ENCODE measurements at regions not wholly inside any gene's neighbourhood (a gene's known extent, or its start where the extent isn't known, plus 50 kb on each side); places are given as distances from the start of the nearest gene placed in this dataset.
"Not testable (repeated sequence)": the region's sequence is repeated elsewhere in the genome, so short reads cannot be mapped to it uniquely, and the experiment has no call there.

DNA sequence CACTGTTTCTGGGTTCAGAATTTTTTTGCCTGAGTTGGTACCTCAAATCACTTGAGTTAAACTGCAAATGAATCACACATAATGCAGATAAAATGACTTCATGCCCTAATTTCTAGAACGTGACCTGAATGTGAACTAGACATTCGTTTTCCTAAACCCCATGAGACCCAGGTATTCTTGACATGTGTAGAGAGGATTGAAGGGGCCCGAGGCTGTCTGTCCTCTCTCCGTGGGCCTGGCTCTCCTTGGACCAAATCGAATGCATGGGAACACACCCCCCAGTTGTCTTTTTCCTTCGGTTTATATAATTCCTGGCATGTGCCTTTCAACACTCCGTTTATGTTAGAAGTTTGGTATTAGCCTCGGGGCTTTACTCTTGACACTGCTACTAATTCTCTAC, 262.4 kb upstream of the PLGLB2 start:
- Mint-ChIP-seq H3K4me1 (peaks cover 14% of the 10 kb centered on the region), H3K36me3 (peaks cover 28% of the 10 kb centered on the region)
- not testable (repeated sequence) for H3K27ac Mint-ChIP-seq; ATAC-seq; DNase-seq (ENCODE audit: low spot score in 2 of 2); H3K9me3 Mint-ChIP-seq; H3K4me3 Mint-ChIP-seq

DNA sequence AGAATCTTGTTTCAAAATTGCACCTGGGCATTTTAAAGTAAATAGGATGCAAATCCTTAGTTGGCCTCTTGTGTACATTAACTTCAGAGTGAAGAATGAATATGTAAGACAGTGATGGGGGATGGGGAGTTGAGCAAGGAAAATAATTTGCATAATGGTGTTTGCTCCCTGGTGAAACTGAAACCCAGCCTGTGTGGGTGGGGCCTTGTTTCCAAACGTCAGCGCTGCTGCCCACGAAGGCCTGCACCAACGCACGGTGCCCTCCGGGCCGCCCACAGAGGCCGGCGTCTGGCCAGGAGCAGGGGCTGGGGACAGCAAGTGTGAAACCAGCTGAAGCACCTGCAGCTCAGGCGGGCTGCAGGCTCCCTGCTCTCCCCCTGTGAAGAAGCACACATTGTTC, 262.0 kb upstream of the PLGLB2 start:
- peak; percentile 82 for ATAC-seq
- H3K27ac Mint-ChIP-seq: peak overlapping the region; percentile 76

DNA sequence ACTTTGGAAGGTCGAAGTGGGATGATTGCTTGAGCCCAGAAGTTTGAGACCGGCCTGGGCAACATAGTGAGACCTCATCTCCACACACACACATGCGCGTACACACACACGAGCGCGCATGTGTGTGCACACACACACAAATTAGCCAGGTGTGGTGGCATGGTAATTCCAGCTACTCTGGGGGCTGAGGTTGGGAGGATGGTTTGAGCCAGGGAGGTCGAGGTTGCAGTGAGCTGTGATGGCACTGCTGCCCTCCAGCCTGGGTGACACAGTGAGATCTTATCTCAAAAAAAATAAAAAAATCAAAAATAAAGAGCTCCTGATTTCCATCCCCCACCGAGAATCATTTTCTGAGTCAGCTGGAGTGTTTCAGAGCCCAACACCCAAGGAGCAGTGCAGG, 261.5 kb upstream of the PLGLB2 start:
- not testable (repeated sequence) for DNase-seq (ENCODE audit: low spot score in 2 of 2); H3K9me3 Mint-ChIP-seq
- ATAC-seq: peak; percentile 65
- Mint-ChIP-seq H3K4me1 (peaks cover 13% of the 10 kb centered on the region), H3K36me3 (peaks cover 21% of the 10 kb centered on the region), H3K27ac (peak overlapping the region; percentile 76), H3K4me3 (peak overlapping the region; percentile 37)

More for the DNA sequence above, 262.0 kb upstream of the PLGLB2 start:
- peak overlapping the region; percentile 37 for H3K4me3 Mint-ChIP-seq
- H3K9me3 Mint-ChIP-seq; DNase-seq (ENCODE audit: low spot score in 2 of 2): not testable (repeated sequence)
- H3K36me3 Mint-ChIP-seq: peaks cover 24% of the 10 kb centered on the region
- peaks cover 13% of the 10 kb centered on the region for H3K4me1 Mint-ChIP-seq

GRCh38 chr2:87488021-87488420, 259.9 kb upstream of the PLGLB2 start:
- not testable (repeated sequence) for H3K9me3 Mint-ChIP-seq, H3K27ac Mint-ChIP-seq, H3K4me3 Mint-ChIP-seq, H3K36me3 Mint-ChIP-seq, ATAC-seq, H3K4me1 Mint-ChIP-seq
- peak in 1 of 2 donors; percentile 35 for DNase-seq (ENCODE audit: low spot score in 2 of 2)

DNA sequence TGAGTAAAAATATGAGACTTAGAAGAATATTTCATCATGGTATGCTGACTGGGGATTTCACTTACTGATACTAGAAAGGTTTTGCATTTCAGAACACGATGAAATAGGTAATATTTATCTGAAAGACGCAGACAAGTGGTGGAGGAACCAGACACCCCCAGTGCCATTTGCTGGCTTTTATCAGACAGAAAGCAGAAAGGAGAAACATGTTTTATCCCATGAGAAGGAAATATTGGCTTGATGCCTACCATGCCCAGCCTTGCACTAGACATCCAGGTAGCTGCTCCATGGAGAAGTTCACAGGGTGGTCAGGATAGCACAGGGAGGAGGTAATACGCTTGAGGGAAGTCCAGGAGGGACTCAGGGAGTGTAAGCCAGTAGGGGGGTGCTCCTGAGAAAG, 258.9 kb upstream of the PLGLB2 start:
- peak overlapping the region; percentile 45 for H3K27ac Mint-ChIP-seq
- not testable (repeated sequence) for H3K4me1 Mint-ChIP-seq, H3K36me3 Mint-ChIP-seq, H3K9me3 Mint-ChIP-seq, H3K4me3 Mint-ChIP-seq, ATAC-seq
- peak in 1 of 2 donors; percentile 47 for DNase-seq (ENCODE audit: low spot score in 2 of 2)

- not testable (repeated sequence) for H3K36me3 Mint-ChIP-seq; H3K4me1 Mint-ChIP-seq; H3K9me3 Mint-ChIP-seq; DNase-seq (ENCODE audit: low spot score in 2 of 2); H3K4me3 Mint-ChIP-seq; ATAC-seq; H3K27ac Mint-ChIP-seq
Observed at GRCh38 chr2:87494846-87495245, 253.0 kb upstream of the PLGLB2 start.

DNA sequence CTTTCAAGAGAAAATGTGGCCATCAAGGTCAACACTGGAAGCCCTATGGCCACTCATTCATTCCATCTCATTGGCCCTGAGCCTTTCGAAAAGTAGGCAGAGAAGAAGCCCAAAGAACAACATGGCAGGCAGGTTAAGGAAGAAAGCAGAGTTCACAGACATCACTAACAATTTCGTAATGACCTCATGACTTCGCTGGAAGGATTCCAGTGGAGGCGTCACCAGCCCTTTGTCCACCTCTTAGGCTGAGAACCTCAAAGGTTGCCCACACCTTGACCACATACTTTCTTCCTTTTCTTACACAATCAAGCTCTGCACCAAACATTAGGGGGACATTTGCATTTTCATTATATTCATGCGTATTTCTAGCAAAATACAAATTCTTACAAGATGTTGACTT, 252.4 kb upstream of the PLGLB2 start:
- not testable (repeated sequence) for ATAC-seq, H3K9me3 Mint-ChIP-seq, H3K4me3 Mint-ChIP-seq, H3K36me3 Mint-ChIP-seq, H3K27ac Mint-ChIP-seq
- peak in 1 of 2 donors; percentile 42 for DNase-seq (ENCODE audit: low spot score in 2 of 2)
- peaks cover 16% of the 10 kb centered on the region for H3K4me1 Mint-ChIP-seq

- H3K36me3 Mint-ChIP-seq, H3K9me3 Mint-ChIP-seq, H3K27ac Mint-ChIP-seq, H3K4me3 Mint-ChIP-seq: not testable (repeated sequence)
- DNase-seq (ENCODE audit: low spot score in 2 of 2) (peak in 1 of 2 donors; percentile 46), ATAC-seq (peak; percentile 83)
- H3K4me1 Mint-ChIP-seq: peaks cover 18% of the 10 kb centered on the region
Observed at GRCh38 chr2:87496036-87497006, 251.6 kb upstream of the PLGLB2 start.

DNA sequence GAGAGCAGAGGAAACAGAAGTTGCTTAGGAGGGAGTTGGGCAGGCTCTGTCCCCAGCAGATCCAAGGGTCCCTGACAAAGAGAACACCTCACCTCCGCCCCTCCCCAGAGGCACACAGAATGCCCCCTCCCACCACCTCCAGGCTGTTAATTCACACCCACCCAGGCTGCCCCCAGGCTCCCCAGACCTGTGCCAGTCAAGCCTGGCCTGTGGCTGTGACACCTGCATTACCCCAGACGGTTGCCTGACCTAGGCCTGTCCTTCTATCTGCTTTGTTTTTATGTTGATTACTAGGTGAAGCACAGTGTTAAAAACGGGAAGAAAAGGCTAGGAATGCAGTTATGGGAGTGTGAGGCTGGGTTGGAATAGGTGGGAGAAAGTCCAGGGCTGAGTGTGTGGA, 250.8 kb upstream of the PLGLB2 start:
- peak in 1 of 2 donors; percentile 13 for DNase-seq (ENCODE audit: low spot score in 2 of 2)
- H3K4me3 Mint-ChIP-seq, H3K27ac Mint-ChIP-seq, H3K9me3 Mint-ChIP-seq, H3K36me3 Mint-ChIP-seq, ATAC-seq: not testable (repeated sequence)
- H3K4me1 Mint-ChIP-seq: peaks cover 18% of the 10 kb centered on the region

DNA sequence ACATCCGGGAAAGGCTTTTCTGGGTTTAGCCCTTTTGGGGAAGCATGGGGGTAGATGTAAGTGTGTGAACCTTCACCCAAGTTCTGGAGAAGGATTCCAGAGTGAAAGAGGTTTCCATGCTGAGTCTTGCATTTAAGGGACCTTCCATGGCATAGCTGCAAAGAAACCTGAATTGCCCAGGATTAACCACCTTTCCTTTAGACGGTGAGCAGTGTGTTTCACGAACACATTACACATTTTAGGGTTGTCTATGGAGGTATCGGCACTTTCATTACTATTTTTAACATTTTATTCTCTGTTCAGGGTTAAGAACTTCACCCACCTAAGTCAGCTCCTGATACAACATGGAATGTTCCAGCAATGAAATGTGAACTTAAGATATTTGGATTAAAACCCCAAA, 250.2 kb upstream of the PLGLB2 start:
- ATAC-seq; DNase-seq (ENCODE audit: low spot score in 2 of 2); H3K36me3 Mint-ChIP-seq; H3K4me3 Mint-ChIP-seq; H3K27ac Mint-ChIP-seq; H3K9me3 Mint-ChIP-seq: not testable (repeated sequence)
- H3K4me1 Mint-ChIP-seq: peaks cover 18% of the 10 kb centered on the region

DNA sequence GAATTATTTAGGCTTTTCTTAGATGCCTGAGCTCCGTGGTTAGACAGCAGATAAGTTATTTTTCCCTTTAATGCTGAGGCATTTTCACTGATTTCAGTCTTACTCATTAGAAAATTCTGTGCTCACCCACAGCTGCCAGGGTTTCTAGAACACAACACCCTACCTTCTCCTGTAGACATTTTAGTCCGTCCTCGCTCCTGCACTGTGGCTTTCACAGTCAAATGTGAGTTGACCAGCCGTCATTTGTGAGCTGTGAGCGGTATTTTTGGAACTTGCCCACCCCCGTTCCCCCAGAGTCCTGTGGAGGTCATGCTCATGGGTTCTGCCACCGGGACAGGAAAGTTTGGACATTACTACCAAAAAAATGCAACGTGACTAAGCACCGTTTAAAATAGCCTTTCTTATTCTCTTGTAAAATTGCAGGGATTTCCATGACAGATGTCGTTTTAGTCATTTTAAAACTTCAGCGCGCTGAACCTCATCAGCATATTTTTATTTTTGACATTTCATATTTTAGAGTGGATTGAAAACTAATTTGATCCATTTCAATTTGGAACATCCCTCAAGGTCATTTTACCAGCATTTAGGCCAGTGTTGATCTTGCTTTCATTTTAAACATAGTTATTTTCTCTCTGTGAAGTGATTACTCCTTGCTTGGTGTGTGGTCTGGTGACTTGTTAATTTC, 249.6 kb upstream of the PLGLB2 start:
- peak; percentile 80 for ATAC-seq
- H3K4me1 Mint-ChIP-seq: peaks cover 18% of the 10 kb centered on the region
- not testable (repeated sequence) for H3K4me3 Mint-ChIP-seq, H3K36me3 Mint-ChIP-seq, H3K9me3 Mint-ChIP-seq, H3K27ac Mint-ChIP-seq
- DNase-seq (ENCODE audit: low spot score in 2 of 2): peak in 1 of 2 donors; percentile 79

DNA sequence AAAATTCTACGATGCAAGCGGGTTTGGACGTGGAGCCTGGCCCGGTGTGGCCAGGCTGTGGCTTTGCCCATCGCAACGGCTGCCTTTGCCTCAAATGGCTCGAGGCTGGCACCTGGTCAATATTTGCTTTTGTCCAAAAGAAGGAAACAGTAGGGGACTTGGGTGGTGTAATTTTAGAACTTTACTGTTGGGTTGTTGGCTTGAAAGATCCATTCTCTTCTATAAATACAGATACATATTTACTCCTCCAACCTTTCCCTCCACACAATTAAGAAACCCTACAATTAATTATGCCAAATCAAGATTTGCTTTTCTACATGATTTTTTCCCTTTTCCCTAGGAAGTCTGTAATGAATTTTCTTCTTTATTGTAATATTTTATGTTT, 249.0 kb upstream of the PLGLB2 start:
- H3K27ac Mint-ChIP-seq; ATAC-seq; H3K9me3 Mint-ChIP-seq; H3K4me3 Mint-ChIP-seq; DNase-seq (ENCODE audit: low spot score in 2 of 2); H3K36me3 Mint-ChIP-seq: not testable (repeated sequence)
- H3K4me1 Mint-ChIP-seq: peaks cover 18% of the 10 kb centered on the region

GRCh38 chr2:87499860-87500259, 248.0 kb upstream of the PLGLB2 start:
- not testable (repeated sequence) for H3K9me3 Mint-ChIP-seq

GRCh38 chr2:87500421-87500820, 247.5 kb upstream of the PLGLB2 start:
- not testable (repeated sequence) for H3K9me3 Mint-ChIP-seq; ATAC-seq; DNase-seq (ENCODE audit: low spot score in 2 of 2); H3K36me3 Mint-ChIP-seq
- Mint-ChIP-seq H3K4me3 (peak overlapping the region; percentile 65), H3K4me1 (peaks cover 12% of the 10 kb centered on the region), H3K27ac (peak overlapping the region; percentile 88)

More at GRCh38 chr2:87499860-87500259, 248.0 kb upstream of the PLGLB2 start:
- not testable (repeated sequence) for DNase-seq (ENCODE audit: low spot score in 2 of 2); H3K36me3 Mint-ChIP-seq
- ATAC-seq: peak; percentile 89
- peak overlapping the region; percentile 88 for H3K27ac Mint-ChIP-seq
- H3K4me1 Mint-ChIP-seq: peaks cover 16% of the 10 kb centered on the region
- H3K4me3 Mint-ChIP-seq: peak overlapping the region; percentile 65

DNA sequence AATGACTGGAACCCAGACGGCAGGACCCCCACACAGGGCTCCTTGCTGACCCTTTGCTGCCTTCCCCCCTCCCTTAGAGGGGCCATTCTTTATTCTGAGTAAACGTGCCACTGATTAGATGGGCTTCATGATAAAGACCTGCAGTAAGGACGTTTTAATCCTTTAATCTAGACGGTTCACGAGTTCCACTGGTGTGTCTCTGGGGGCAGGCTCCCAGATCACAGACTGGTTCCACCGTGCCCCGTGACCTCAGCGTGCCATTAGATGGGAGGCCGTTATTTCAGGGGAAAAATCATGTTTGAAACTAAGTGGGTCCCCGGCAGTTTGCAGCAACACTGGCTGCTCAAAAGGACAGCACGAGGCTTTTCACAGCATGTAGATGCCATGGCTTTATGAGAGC, 246.9 kb upstream of the PLGLB2 start:
- not testable (repeated sequence) for H3K27ac Mint-ChIP-seq; ATAC-seq; H3K36me3 Mint-ChIP-seq; DNase-seq (ENCODE audit: low spot score in 2 of 2); H3K9me3 Mint-ChIP-seq
- Mint-ChIP-seq H3K4me3 (peak overlapping the region; percentile 65), H3K4me1 (peaks cover 12% of the 10 kb centered on the region)

Measured in stimulated activated effector memory CD8-positive, alpha-beta T cell treated with anti-CD3 and anti-CD28 coated beads, Interleukin-12 subunit alpha, Interleukin-12 subunit beta, amount 100 ng/mL, for 72 hours (primary cell).